ENCODE measurements at regions not wholly inside any gene's neighbourhood (a gene's known extent, or its start where the extent isn't known, plus 50 kb on each side); places are given as distances from the start of the nearest gene placed in this dataset.

- H3K4me1 ChIP-seq (ENCODE audit: insufficient read depth, low read length), result no peaks in the 10 kb centered on the region
- no peak overlapping the region for H3K4me3 ChIP-seq (ENCODE audit: insufficient read depth, low read depth, low read length)
- peaks cover 6% of the 10 kb centered on the region for H3K9me3 Mint-ChIP-seq (ENCODE audit: unreplicated experiment)
- H3K36me3 ChIP-seq (ENCODE audit: insufficient read depth, low read length), result no peaks in the 10 kb centered on the region
- H3K9me3 ChIP-seq (ENCODE audit: insufficient read depth, low read depth, low read length), result peaks cover 4% of the 10 kb centered on the region
- H3K79me2 ChIP-seq (ENCODE audit: insufficient read depth, low read length), result no peaks in the 10 kb centered on the region
- peaks cover 4% of the 10 kb centered on the region for H3K27me3 Mint-ChIP-seq (ENCODE audit: low read depth, unreplicated experiment)
- no peak overlapping the region for H3K27ac Mint-ChIP-seq (ENCODE audit: unreplicated experiment)
- H3K4me3 Mint-ChIP-seq (ENCODE audit: unreplicated experiment), result no peak overlapping the region
- H3K9ac ChIP-seq (ENCODE audit: low read length), result no peak overlapping the region
- H4K20me1 ChIP-seq (ENCODE audit: insufficient read depth, low read length), result no peaks in the 10 kb centered on the region
- H3K36me3 Mint-ChIP-seq (ENCODE audit: low read depth, unreplicated experiment), result no peaks in the 10 kb centered on the region
- H3K4me2 ChIP-seq (ENCODE audit: low read length), result no peak overlapping the region
- TF ChIP-seq EZH2 (IDR thresholded peaks at IDR 0.05; ENCODE audit: insufficient read depth, low read length), result no peak
- TF ChIP-seq, protein P1, sequence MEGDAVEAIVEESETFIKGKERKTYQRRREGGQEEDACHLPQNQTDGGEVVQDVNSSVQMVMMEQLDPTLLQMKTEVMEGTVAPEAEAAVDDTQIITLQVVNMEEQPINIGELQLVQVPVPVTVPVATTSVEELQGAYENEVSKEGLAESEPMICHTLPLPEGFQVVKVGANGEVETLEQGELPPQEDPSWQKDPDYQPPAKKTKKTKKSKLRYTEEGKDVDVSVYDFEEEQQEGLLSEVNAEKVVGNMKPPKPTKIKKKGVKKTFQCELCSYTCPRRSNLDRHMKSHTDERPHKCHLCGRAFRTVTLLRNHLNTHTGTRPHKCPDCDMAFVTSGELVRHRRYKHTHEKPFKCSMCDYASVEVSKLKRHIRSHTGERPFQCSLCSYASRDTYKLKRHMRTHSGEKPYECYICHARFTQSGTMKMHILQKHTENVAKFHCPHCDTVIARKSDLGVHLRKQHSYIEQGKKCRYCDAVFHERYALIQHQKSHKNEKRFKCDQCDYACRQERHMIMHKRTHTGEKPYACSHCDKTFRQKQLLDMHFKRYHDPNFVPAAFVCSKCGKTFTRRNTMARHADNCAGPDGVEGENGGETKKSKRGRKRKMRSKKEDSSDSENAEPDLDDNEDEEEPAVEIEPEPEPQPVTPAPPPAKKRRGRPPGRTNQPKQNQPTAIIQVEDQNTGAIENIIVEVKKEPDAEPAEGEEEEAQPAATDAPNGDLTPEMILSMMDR (IDR thresholded peaks at IDR 0.05; ENCODE audit: insufficient read depth, low read depth, low read length), result no peak
- no peaks in the 10 kb centered on the region for H3K27me3 ChIP-seq (ENCODE audit: insufficient read depth, low read length)
- H3K4me1 Mint-ChIP-seq (ENCODE audit: low read depth, unreplicated experiment), result no peaks in the 10 kb centered on the region
- H3K27ac ChIP-seq (ENCODE audit: low read depth, low read length), result no peak overlapping the region
- H2AFZ ChIP-seq (ENCODE audit: low read depth, low read length), result no peak overlapping the region
- no peak for FAIRE-seq
- no peak for DNase-seq (ENCODE audit: low read depth)
Observed at GRCh38 chr10:81570878-81571794, 303.9 kb upstream of the NRG3 start.

- Mint-ChIP-seq H3K27ac (ENCODE audit: unreplicated experiment) (no peak overlapping the region), H3K9me3 (ENCODE audit: unreplicated experiment) (peaks cover 14% of the 10 kb centered on the region), H3K27me3 (ENCODE audit: low read depth, unreplicated experiment) (peaks cover 4% of the 10 kb centered on the region)
Observed at GRCh38 chr10:81575036-81575435, 300.0 kb upstream of the NRG3 start.

More at GRCh38 chr10:81575036-81575435, 300.0 kb upstream of the NRG3 start:
- Histone ChIP-seq H3K4me3 (ENCODE audit: insufficient read depth, low read depth, low read length) (no peak overlapping the region), H3K4me2 (ENCODE audit: low read length) (no peak overlapping the region), H2AFZ (ENCODE audit: low read depth, low read length) (no peak overlapping the region), H3K79me2 (ENCODE audit: insufficient read depth, low read length) (no peaks in the 10 kb centered on the region), H3K27me3 (ENCODE audit: insufficient read depth, low read length) (no peaks in the 10 kb centered on the region), H3K4me1 (ENCODE audit: insufficient read depth, low read length) (no peaks in the 10 kb centered on the region), H3K9ac (ENCODE audit: low read length) (no peak overlapping the region), H3K36me3 (ENCODE audit: insufficient read depth, low read length) (no peaks in the 10 kb centered on the region), H4K20me1 (ENCODE audit: insufficient read depth, low read length) (no peaks in the 10 kb centered on the region), H3K9me3 (ENCODE audit: insufficient read depth, low read depth, low read length) (peaks cover 4% of the 10 kb centered on the region), H3K27ac (ENCODE audit: low read depth, low read length) (no peak overlapping the region)
- H3K4me3 Mint-ChIP-seq (ENCODE audit: unreplicated experiment), result no peak overlapping the region
- TF ChIP-seq, protein P1 (IDR thresholded peaks at IDR 0.05; ENCODE audit: insufficient read depth, low read depth, low read length), result no peak
- TF ChIP-seq EZH2 (IDR thresholded peaks at IDR 0.05; ENCODE audit: insufficient read depth, low read length), result no peak
- DNase-seq (ENCODE audit: low read depth), result no peak
- H3K4me1 Mint-ChIP-seq (ENCODE audit: low read depth, unreplicated experiment), result no peaks in the 10 kb centered on the region
- no peak for FAIRE-seq
- H3K36me3 Mint-ChIP-seq (ENCODE audit: low read depth, unreplicated experiment), result no peaks in the 10 kb centered on the region

Data from astrocyte (in vitro differentiated cells and primary cell).